Jurkat, Clone E6-1 (cell line): ENCODE measurements at regions not wholly inside any gene's neighbourhood (a gene's known extent, or its start where the extent isn't known, plus 50 kb on each side); places are given as distances from the start of the nearest gene placed in this dataset.
A peak's percentile ranks its signal among the peaks of the same experiment; 100 is the strongest.

Experiments used
- DNase-seq: peaks from one replicate; pipeline ENCODE4 v3.0.0-alpha.2; 2011; ENCODE audit warnings: low read depth, low spot score
- H3K4me3 ChIP-seq: 2 replicates; pipeline ENCODE4 v1.5.1; 2011; ENCODE audit warnings: mild to moderate bottlenecking, low read length, control low read depth, moderate library complexity

DNA sequence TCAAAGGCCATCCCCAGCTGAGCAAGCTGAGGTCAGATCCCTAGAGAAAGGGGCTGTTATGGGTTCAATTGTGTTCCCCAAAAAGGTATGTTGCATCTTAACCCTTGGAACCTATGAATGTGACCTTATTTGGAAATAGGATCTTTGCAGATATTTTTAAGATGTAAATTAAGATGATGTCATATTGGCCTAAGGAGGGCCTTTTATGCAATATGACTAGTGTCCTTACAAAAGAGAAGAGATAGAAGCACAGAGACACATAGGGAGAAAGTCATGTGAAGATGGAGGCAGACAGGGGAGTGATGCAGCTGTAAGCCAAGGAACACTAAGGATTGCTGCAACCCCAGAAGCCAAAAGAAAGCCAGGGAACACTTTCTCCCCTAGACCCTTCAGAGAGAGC, 144.3 kb upstream of the TAB2 start:
- no peak overlapping the region for H3K4me3 ChIP-seq
- no peak for DNase-seq

DNA sequence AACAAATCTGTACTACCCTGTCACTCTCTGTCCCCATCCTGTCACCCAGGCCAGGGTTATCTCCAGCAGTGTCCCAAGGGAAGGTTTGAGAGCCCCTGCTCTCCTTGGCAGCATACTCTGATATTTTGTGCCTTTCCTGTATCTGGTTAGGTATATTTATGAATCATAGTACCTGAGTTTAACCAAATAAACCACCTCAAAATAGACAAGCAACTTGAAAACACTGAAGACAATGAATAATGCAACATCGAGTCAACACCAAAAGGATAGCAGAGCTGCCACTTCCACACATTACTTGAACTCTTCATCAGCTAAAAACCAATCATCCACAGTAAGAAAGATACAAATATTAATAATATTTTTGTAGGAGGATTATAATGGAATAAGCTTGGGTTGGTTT, 142.6 kb upstream of the TAB2 start:
- DNase-seq = no peak

GRCh38 chr6:149176971-149177667, 140.4 kb upstream of the TAB2 start:
- DNase-seq = no peak
- no peak overlapping the region for H3K4me3 ChIP-seq

More for the DNA sequence above, 142.6 kb upstream of the TAB2 start:
- no peak overlapping the region for H3K4me3 ChIP-seq

DNA sequence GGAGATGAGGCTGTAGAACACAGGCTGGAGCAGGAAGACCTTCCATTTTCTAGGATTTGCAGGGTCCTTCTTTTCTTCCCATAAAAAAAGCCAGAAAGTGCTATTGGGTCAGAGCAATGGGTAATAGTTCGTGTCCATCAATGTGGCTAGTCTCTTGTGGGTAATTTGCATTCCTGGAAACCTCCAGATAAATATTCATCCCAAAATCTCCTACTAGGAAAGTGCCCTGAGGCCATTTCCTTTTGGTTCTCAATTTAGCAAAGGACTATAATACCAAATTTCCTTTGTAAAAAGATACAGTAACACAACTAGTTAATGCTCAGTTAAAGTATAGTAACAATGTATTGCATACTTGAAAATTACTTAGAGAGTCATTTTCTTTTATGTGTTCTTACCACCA, 138.1 kb upstream of the TAB2 start:
- no peak for DNase-seq

GRCh38 chr6:149181304-149181703, 136.2 kb upstream of the TAB2 start:
- H3K4me3 ChIP-seq = no peak overlapping the region
- DNase-seq = no peak

More for the DNA sequence above, 138.1 kb upstream of the TAB2 start:
- H3K4me3 ChIP-seq = no peak overlapping the region

- DNase-seq = no peak
- H3K4me3 ChIP-seq = no peak overlapping the region
Measured at GRCh38 chr6:149182262-149182661, 135.2 kb upstream of the TAB2 start.

GRCh38 chr6:149184523-149184922, 133.0 kb upstream of the TAB2 start:
- no peak overlapping the region for H3K4me3 ChIP-seq
- DNase-seq = no peak

GRCh38 chr6:149185799-149186357, 131.6 kb upstream of the TAB2 start:
- DNase-seq = no peak
- H3K4me3 ChIP-seq = no peak overlapping the region

GRCh38 chr6:149186873-149187272, 130.6 kb upstream of the TAB2 start:
- no peak for DNase-seq

DNA sequence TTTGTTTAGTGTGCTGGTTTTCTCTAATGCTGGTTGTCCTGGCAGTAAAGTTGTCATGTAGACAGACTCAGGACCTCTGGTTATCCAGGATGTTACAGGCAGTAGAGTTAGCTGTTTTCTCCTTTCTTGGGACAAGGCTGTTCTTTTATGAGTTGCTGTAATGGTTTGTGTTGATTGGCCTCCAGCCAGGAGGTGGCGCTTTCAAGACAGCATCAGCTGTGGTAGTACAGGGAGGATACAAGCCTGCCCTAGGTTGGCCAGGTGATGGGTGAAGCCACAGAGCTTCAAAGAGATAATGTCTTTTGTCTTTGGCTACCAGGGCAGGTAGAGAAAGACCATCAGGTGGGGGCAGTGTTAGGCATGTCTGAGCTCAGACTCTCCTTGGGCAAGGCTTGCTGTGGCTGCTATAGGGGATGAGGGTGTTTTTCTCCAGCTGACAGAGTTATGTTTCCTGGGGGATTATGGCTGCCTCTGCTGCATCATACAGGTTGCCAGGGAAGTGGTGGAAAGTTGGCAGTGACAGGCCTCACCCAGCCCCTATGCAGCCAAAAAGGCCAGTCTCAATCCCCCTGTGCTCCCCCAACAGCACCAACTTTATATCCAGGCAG, 127.2 kb upstream of the TAB2 start:
- H3K4me3 ChIP-seq = no peak overlapping the region
- peak; percentile 54 for DNase-seq

More at GRCh38 chr6:149186873-149187272, 130.6 kb upstream of the TAB2 start:
- no peak overlapping the region for H3K4me3 ChIP-seq

- H3K4me3 ChIP-seq = no peak overlapping the region
- DNase-seq = no peak
Measured at GRCh38 chr6:149194820-149195558, 122.5 kb upstream of the TAB2 start.

DNA sequence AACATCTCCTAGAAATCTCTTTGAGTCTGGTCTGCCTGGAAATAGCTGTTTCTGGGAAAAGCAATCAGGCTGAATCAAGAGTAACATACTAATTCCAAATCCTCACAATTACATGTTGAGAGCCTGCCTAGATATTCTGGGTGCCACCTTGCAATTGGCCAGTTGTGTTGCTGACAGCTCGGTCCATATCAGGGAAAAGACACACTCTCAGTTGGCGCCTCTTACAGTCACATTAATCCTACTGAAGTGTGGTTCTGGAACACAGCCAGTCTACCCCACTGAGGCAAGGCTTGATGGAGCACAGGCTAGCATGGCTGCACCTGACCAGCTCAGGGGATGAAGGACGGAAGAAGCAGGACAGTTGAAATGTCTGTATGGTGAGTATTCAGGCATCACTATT, 121.4 kb upstream of the TAB2 start:
- no peak overlapping the region for H3K4me3 ChIP-seq
- no peak for DNase-seq

GRCh38 chr6:149197482-149197881, 120.0 kb upstream of the TAB2 start:
- DNase-seq = no peak
- H3K4me3 ChIP-seq = no peak overlapping the region

- no peak for DNase-seq
- H3K4me3 ChIP-seq = no peak overlapping the region
Measured at GRCh38 chr6:149198265-149198664, 119.2 kb upstream of the TAB2 start.

GRCh38 chr6:149200282-149200945, 117.1 kb upstream of the TAB2 start:
- no peak overlapping the region for H3K4me3 ChIP-seq
- peak; percentile 16 for DNase-seq

DNA sequence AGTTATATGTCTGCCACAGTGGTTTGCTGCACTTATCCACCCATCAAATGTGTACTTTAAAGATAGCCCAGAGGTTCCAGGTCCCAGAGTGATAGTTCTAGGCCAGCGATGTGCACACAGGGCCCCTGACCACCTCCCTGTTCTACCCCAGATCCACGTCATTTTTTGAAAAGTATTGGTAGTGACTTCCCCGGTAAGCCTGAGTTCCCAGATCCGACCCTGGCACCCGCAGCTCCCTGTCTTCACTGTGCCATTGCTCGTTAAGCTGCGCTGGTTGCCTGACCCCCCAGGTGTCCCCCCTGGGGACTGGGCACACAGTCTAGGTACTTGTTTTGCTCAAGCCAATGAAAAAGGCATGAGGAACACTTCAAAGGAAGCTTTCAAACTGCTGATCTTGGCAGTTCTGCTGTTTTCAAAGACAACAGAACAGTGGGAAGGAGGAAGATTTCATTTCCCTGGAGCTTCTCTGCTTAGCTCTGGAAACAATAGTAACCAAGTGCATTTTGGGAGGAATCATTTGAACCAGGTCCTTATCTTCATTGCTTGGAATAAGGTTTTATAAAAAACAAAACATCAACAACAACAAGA, 116.3 kb upstream of the TAB2 start:
- H3K4me3 ChIP-seq = no peak overlapping the region
- DNase-seq = no peak

DNA sequence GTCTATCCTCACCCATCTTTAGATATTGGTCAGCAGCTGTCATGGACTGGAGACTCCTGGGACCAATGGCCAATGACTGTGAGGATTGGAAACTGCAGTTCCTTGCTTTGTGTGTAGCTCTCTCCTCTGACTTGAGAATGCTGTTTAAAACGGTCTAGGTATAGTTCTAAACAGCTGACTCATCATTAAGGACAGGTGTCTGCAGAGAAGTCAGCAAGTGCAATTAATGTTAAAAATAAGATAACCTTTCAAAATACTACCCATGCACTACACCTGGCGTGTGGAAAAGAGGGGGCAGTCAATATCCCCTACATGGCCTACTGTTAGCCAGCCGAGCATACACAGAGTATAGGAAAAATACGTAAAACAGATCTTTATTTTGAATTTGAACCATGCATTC, 115.4 kb upstream of the TAB2 start:
- no peak for DNase-seq
- no peak overlapping the region for H3K4me3 ChIP-seq

GRCh38 chr6:149202952-149203351, 114.6 kb upstream of the TAB2 start:
- H3K4me3 ChIP-seq = no peak overlapping the region
- DNase-seq = no peak

DNA sequence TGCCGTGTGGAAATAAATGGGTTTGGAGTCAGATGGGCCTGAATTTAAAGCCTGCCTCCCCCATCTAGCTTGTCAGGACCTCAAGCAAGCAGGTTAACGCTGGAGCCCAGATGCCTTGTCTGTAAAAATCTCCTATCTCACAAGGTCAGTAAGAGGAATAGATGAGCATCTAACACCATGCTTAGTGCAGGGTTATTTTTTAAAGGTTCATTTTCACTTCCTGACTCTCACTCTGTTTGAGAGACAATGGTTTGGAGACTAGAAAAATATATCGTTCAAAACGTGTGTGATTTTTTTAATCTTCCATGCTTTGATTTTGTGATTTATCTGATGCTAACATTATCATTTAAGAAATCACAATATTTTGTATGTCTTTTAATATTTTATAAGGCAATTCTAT, 114.0 kb upstream of the TAB2 start:
- no peak for DNase-seq
- H3K4me3 ChIP-seq = no peak overlapping the region
